Osteoblast (primary cell): ENCODE measurements at regions not wholly inside any gene's neighbourhood (a gene's known extent, or its start where the extent isn't known, plus 50 kb on each side); places are given as distances from the start of the nearest gene placed in this dataset.
A peak's percentile ranks its signal among the peaks of the same experiment; 100 is the strongest.

Experiments
- DNase-seq: peaks from one replicate; pipeline ENCODE4 v3.0.0; 2011; ENCODE audit warnings: low spot score, mixed read lengths; ENCODE audit not compliant: insufficient read length; ENCODE audit errors: missing footprints
- H2AFZ ChIP-seq: 2 replicates; pipeline ENCODE4 v1.6.0; 2011; ENCODE audit warnings: mild to moderate bottlenecking, low read length
- H3K27ac ChIP-seq: 2 replicates; pipeline ENCODE4 v1.5.1; 2011; ENCODE audit warnings: mild to moderate bottlenecking, low read depth, low read length, moderate library complexity
- H3K27me3 ChIP-seq: 2 replicates; pipeline ENCODE4 v1.6.0; 2012; ENCODE audit warnings: mild to moderate bottlenecking, control low read depth, inconsistent platforms, low read length, moderate library complexity; ENCODE audit not compliant: insufficient read depth
- H3K36me3 ChIP-seq: 2 replicates; pipeline ENCODE4 v1.5.1; 2011; ENCODE audit warnings: mild to moderate bottlenecking, low read length, control low read depth, moderate library complexity; ENCODE audit not compliant: insufficient read depth
- H3K4me1 ChIP-seq: 2 replicates; pipeline ENCODE4 v1.5.1; 2011; ENCODE audit warnings: mild to moderate bottlenecking, low read length, control low read depth, moderate library complexity; ENCODE audit not compliant: insufficient read depth
- H3K4me2 ChIP-seq: 2 replicates; pipeline ENCODE4 v1.6.0; 2011; ENCODE audit warnings: mild to moderate bottlenecking, low read length; ENCODE audit not compliant: insufficient read depth
- H3K4me3 ChIP-seq: fragments of 200-600 bp; sonication (generic); 3 replicates; pipeline ENCODE4 v1.5.1; 2012; ENCODE audit warnings: mild to moderate bottlenecking, low read length, inconsistent platforms; ENCODE audit not compliant: insufficient read depth
- H3K79me2 ChIP-seq: 2 replicates; pipeline ENCODE4 v1.6.0; 2012; ENCODE audit warnings: mild to moderate bottlenecking, low read length, control low read depth, inconsistent platforms; ENCODE audit not compliant: insufficient read depth
- H3K9me3 ChIP-seq: 2 replicates; pipeline ENCODE4 v1.5.1; 2011; ENCODE audit warnings: low read depth, low read length, control low read depth
- H4K20me1 ChIP-seq: 2 replicates; pipeline ENCODE4 v1.6.0; 2012; ENCODE audit warnings: mild to moderate bottlenecking, low read length, control low read depth; ENCODE audit not compliant: insufficient read depth
- TF ChIP-seq, protein P1 (sequence below): IDR thresholded peaks from 2 replicates; pipeline ENCODE4 v1.5.1; 2011; ENCODE audit warnings: mild to moderate bottlenecking, low read depth, low read length, moderate library complexity; ENCODE audit errors: extremely low read depth

DNA sequence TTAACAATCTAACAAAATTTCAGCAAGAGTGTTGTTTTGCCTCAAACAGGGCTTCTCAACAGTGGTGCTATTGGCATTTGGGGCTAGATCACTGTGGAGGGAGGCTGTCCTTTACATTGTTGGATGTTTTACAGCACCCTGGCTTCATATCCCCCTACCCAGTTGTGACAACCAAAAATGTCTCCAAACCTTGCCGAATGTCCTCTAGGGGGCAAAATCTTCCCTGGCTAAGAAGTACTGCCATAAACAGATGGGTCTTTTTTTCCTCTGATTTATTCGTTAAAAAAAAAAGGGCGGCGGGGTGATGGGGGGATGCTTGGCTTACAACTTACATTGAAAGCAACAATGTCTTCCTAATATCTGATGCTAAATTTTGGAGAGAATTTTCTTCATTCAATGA is 207.6 kb upstream of the CCDC150 start:
- Histone ChIP-seq H3K36me3 (no peaks in the 10 kb centered on the region), H3K27me3 (no peaks in the 10 kb centered on the region), H3K4me1 (no peaks in the 10 kb centered on the region), H3K9me3 (no peaks in the 10 kb centered on the region), H3K4me3 (no peak overlapping the region), H4K20me1 (no peaks in the 10 kb centered on the region), H3K4me2 (no peak overlapping the region), H3K79me2 (no peaks in the 10 kb centered on the region), H3K27ac (no peak overlapping the region), H2AFZ (no peak overlapping the region)
- no peak for DNase-seq
- TF ChIP-seq, protein P1, sequence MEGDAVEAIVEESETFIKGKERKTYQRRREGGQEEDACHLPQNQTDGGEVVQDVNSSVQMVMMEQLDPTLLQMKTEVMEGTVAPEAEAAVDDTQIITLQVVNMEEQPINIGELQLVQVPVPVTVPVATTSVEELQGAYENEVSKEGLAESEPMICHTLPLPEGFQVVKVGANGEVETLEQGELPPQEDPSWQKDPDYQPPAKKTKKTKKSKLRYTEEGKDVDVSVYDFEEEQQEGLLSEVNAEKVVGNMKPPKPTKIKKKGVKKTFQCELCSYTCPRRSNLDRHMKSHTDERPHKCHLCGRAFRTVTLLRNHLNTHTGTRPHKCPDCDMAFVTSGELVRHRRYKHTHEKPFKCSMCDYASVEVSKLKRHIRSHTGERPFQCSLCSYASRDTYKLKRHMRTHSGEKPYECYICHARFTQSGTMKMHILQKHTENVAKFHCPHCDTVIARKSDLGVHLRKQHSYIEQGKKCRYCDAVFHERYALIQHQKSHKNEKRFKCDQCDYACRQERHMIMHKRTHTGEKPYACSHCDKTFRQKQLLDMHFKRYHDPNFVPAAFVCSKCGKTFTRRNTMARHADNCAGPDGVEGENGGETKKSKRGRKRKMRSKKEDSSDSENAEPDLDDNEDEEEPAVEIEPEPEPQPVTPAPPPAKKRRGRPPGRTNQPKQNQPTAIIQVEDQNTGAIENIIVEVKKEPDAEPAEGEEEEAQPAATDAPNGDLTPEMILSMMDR, result peak; percentile 58

DNA sequence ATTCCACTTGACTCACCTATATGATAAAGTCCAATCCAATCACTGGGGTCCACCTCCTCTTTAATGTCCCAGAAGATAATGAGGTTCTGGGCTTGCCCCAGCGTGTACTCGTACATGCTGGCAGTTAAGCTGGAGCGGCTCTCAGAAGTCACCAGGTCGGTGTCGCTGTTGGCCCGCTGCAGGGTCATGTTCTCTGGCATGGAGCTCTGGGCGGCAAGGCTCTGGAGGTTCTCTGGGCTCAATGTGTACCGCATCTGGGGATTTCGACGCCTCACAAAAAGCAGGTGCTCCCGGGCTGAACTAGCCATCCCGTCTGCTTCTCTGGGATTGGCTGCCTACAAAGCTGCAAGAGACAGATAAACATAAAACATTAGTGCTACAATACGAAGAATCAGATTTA is 206.4 kb upstream of the CCDC150 start:
- Histone ChIP-seq H2AFZ (no peak overlapping the region), H3K36me3 (no peaks in the 10 kb centered on the region), H3K4me2 (no peak overlapping the region), H3K27me3 (no peaks in the 10 kb centered on the region), H3K27ac (no peak overlapping the region), H4K20me1 (no peaks in the 10 kb centered on the region), H3K4me1 (no peaks in the 10 kb centered on the region), H3K9me3 (no peaks in the 10 kb centered on the region), H3K4me3 (no peak overlapping the region), H3K79me2 (no peaks in the 10 kb centered on the region)
- no peak for DNase-seq
- TF ChIP-seq, protein P1, result no peak

DNA sequence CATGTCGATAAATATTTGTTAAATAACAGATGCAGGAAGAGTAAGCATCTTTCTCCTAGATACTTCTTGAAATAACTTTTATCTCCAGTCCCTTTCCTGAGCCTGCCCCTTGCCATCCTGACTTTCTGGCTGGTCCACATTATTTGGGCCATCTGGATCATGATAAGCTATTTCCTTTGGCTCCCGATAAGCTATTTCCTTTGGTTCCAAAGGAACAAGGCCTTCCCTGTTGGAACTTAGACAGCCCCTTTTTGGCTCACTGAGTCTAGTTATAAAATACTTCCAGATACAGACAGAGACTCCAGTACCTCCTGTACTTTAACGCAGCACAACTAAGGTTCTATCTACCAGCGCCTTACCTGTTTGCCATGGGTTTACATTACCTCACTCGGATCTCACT is 205.3 kb upstream of the CCDC150 start:
- no peak overlapping the region for H2AFZ ChIP-seq
- H3K4me3 ChIP-seq, result no peak overlapping the region
- no peaks in the 10 kb centered on the region for H3K79me2 ChIP-seq
- H3K4me1 ChIP-seq, result no peaks in the 10 kb centered on the region
- no peaks in the 10 kb centered on the region for H3K36me3 ChIP-seq
- no peaks in the 10 kb centered on the region for H3K27me3 ChIP-seq
- no peak overlapping the region for H3K4me2 ChIP-seq
- H3K9me3 ChIP-seq, result no peaks in the 10 kb centered on the region
- no peak for DNase-seq
- TF ChIP-seq, protein P1, result no peak
- no peaks in the 10 kb centered on the region for H4K20me1 ChIP-seq
- H3K27ac ChIP-seq, result no peak overlapping the region

DNA sequence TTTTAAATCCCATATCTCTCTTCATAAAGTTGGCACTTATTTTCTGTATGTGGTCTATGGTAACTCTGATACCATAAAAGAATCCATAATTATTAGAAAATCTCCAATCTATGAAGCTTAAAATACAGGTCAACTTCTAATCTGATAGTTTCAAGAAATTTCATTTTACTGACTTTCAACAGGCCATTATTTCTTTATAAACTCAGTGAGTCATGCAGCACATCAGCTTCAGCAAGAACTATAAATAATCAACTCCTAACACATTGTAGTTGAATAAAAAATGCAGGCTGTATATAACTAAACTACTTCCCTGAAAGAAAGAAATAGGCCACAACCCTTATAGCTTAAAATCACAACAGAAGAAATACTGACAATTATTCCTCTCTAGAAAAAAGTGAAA is 204.3 kb upstream of the CCDC150 start:
- Histone ChIP-seq H3K4me1 (no peaks in the 10 kb centered on the region), H3K27me3 (no peaks in the 10 kb centered on the region), H3K4me2 (no peak overlapping the region), H4K20me1 (no peaks in the 10 kb centered on the region), H3K9me3 (no peaks in the 10 kb centered on the region), H3K27ac (no peak overlapping the region), H2AFZ (no peak overlapping the region), H3K4me3 (no peak overlapping the region), H3K36me3 (no peaks in the 10 kb centered on the region), H3K79me2 (no peaks in the 10 kb centered on the region)
- TF ChIP-seq, protein P1, result no peak
- no peak for DNase-seq
